GM19238 (cell line): ENCODE measurements at regions not wholly inside any gene's neighbourhood (a gene's known extent, or its start where the extent isn't known, plus 50 kb on each side); places are given as distances from the start of the nearest gene placed in this dataset.

Experiments
- DNase-seq: peaks from one replicate; pipeline ENCODE4 v3.0.0; 2011; ENCODE audit warnings: low spot score; ENCODE audit not compliant: insufficient read length

- DNase-seq: peak; percentile 83
These were observed 146.2 kb downstream of the KLF13 start for GRCh38 chr15:31472636-31473384.

DNA sequence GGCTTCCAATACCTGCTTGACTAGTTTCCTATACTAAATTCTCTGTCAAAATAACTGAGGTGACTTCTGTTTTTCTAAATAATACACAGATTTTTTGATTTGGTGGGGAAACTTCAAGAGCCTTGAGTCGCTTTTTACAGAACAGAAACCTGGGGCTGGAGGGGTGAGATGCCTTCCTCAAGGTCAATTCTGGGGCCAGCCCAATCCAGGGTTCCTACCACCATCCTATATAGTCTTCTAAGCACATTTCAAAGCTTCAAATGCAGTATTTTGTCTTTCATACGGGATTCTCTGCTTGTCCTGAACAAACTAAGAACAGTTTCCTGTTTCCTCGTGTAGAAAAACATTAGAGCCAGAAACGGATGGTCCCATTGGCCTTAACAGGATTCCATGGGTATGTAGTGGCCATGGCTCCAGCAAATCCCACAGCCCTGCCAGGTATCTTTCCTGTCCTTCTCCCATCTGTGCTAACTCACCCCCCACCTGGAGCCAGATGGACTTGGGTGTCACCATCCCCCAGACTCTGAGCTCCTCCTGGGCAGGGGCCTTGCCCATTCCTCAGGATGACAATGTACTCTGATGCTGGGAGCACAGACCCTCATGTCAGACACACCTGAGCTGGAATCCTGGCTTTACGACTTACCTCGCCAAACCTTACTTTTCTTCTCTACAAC lies 146.9 kb downstream of the KLF13 start:
- DNase-seq: no peak

GRCh38 chr15:31474059-31474868 lies 147.6 kb downstream of the KLF13 start:
- DNase-seq: no peak

- DNase-seq: no peak
These were observed 149.7 kb downstream of the KLF13 start for GRCh38 chr15:31476236-31476810.

DNA sequence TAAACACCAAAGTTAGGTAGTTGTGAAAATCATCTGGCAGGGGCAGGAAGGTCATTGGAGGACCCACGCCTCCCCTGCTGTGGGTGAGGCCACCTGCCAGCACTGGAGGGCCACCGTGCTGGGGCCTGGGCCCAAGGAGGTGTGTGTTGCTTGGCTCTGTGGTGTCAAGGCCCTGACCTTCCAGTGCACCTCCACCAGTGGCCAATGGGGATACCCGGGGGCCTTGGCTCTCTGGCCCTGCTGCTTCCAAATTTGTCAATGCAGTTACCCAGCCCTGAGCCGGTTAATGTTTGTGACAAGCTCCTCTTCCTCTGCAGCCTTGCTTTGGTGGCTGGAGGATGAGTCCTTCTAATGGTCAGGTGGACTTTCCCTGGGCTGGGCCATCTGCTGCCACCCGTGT lies 150.2 kb downstream of the KLF13 start:
- no peak for DNase-seq

GRCh38 chr15:31477301-31477700 lies 150.7 kb downstream of the KLF13 start:
- no peak for DNase-seq

- no peak for DNase-seq
These were observed 151.4 kb downstream of the KLF13 start for GRCh38 chr15:31477851-31478701.

DNA sequence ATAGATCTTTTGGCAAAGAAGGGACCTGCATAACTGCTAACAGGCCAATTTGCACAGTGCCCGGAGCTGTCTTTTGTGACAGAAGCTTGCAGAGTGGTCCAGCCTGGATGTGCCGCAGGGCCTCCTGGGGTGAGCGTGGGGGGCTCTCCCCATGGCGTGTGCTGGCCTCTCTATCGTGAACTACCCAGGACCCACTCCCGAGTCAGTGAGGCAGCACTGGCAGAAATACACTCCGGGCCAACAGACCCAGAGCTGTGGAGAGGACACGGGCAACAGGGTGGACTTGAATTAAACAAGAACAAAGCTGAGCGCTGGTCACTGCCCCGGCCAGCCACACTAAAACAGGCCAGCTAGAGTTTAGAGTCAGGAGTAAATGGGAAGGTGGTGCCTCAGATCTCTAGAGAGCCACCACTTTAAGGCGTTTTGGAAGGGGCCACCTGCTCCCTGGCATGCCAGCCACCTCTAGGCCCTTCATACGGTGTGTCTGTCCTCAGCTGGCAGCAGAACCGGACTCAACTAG lies 152.1 kb downstream of the KLF13 start:
- no peak for DNase-seq

GRCh38 chr15:31480356-31481025 lies 153.9 kb downstream of the KLF13 start:
- DNase-seq: no peak

- no peak for DNase-seq
These were observed 154.5 kb downstream of the KLF13 start for GRCh38 chr15:31481142-31481541.

GRCh38 chr15:31482122-31482922 lies 155.7 kb downstream of the KLF13 start:
- DNase-seq: no peak

DNA sequence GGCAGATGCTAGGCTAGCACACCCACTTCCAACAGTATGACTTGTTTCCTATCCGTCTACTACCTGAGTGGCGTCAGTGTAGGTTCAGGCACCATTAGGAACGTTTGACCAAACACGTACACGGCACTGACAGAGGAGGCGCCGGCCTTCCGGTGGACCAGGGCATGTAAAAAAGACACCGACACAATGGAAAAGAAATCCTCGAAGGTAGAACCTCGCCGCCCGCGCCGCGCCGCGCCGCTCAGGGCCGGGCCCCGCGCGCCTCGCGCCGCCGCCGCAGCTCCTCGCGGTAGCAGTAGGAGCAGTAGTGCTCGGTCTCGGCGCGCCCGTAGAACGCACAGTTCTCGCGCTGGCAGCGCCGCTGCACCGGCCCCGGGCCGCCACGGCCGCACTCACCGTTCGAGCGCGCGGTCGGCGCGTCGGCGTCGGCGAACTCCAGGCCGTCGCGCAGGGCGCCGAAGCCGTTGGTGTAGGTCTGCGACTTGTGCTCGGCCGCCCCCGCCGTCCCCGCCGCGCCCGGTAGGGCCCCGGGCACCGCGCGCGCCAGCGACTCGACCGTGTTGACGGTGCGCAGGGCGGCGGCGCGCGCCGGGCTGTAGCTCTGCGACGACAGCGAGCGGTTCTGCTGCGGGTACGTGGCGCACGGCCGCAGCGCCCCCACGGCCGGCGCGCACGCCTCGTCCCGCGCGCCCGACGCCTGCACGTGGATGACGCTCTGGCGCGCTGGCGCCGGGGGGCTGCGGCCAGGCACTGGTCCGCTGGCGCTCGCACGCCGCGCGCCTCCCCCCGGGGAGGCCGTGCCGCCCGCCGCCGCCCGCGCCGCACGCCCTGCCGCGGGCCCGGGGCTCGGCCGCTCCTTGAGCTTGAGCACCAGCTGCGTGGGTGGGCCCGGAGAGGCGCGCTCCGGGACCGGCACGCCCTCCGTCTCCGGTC lies 156.7 kb downstream of the KLF13 start:
- DNase-seq: no peak

- no peak for DNase-seq
These were observed 157.6 kb downstream of the KLF13 start for GRCh38 chr15:31483986-31484951.

- DNase-seq: no peak
These were observed 158.4 kb downstream of the KLF13 start for GRCh38 chr15:31484986-31485385.

GRCh38 chr15:31485431-31485830 lies 158.8 kb downstream of the KLF13 start:
- no peak for DNase-seq

DNA sequence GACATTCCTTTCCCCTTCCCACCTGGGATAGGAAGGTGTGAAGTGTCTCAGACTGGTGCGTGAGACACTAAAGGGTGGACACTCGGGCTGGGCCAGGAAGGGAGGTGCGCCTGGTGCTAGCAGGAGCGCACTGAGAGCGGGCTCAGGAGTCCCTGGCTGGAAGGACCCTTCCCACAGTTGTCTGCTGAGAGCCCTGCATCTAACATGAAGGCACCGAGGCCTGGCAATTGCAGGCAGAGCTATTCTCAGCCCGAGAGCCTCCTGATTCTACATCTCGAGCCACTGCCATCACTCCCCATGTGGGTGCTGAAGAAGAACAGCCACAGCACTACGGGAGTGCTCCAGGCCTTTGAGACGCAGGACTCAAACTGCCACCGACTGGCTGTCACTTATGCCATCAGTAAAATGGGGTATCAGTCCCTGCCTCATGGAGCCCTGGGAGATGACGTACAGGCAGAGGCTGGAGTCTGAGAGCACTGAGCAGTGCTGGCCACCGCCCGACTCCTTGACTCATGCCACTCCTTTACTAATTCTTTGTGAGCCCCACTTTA lies 159.4 kb downstream of the KLF13 start:
- no peak for DNase-seq

DNA sequence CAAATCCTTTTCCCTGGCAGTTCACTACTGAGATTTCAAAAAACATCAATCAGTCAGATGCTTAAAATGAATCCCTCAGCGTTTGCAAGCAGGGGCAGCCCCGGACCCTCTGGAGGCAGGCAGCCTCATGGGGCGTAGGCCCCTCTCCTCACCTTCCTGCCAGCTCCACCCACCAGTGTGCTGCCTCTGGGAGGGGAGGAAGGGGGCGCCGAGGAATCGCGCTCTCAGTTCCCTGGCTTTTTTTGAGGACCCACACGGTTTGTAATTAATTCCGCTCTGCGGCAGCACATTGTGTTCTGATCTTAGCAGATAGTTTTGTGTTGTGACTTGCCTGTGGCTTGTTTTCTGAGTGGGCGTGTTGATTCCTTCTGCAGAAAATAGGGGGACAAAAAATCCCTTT lies 159.9 kb downstream of the KLF13 start:
- DNase-seq: no peak
